Spleen (tissue), 7 donors: ENCODE measurements at regions not wholly inside any gene's neighbourhood (a gene's known extent, or its start where the extent isn't known, plus 50 kb on each side); places are given as distances from the start of the nearest gene placed in this dataset.

ENCODE experiments used
- POLR2AphosphoS5 ChIP-seq, 3 donors: sonication (generic); formaldehyde crosslinking; IDR thresholded peaks; one replicate each; pipeline ENCODE4 v1.5.1; 2017; ENCODE audit warnings: antibody characterized with exemption in 3 of 3
- TF ChIP-seq, protein P1 (sequence below), 11 experiments: fragments of 200-600 bp in 7 of 11; fragments of 450-650 bp in 4 of 11; sonication (generic) in 4 of 11; IDR thresholded peaks in 8 of 11; conservative IDR thresholded peaks in 3 of 11; 1 replicate in 7 of 11; 2 replicates in 4 of 11; pipeline versions ENCODE4 v1.4.0 to v1.8.0; 2016 to 2021; ENCODE audit warnings: antibody characterized with exemption in 11 of 11, inconsistent platforms in 4 of 11, mild to moderate bottlenecking in 1 of 11
- donor health status: DM: no; HTN: no; CAD: no; lungs with moderate emphysema.
- donor health status: DM: no; HTN: no; CAD: no.
- donor health status: DM: no; HTN: no; CAD: no.

DNA sequence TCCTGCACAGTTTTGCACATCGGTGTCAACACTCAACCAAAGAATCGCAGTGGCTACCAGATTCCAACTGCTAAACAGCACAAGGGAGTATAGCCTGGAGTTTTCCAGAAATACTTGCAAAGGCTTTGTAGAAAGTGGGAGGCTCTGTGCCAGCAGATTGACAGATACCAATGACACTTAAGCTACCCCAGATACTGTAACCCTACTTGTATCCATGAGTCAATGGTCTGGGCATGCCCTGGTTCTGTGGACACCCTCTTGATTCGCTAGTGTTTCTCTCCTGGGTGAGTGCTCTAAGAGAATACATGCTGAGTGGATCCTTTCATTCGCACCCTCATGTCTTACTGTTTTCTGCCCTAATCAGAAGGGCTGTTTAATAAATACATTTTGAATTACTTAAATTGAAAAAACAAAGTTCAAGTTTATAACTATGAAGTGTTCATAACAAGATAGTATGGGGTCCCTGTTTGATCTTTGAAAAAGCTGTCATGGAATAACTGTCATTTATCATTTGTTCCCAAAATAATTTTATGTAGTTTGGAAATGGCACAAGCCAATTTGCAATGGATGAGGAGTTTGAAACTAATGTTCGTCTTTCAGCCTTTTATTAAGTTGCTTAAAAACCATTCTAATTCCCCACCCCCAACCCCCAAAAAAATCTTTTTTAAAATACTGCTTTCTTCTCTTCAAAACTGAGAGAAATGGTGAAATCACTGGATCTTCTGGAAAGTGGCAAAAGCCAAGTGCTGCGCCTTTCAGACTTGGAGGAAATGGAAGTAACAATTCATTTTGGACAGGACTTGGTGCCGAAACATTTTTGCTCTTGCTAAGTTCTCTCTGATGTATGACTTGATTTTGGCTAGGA is 600.5 kb upstream of the TENM4 start:
- TF ChIP-seq, protein P1, sequence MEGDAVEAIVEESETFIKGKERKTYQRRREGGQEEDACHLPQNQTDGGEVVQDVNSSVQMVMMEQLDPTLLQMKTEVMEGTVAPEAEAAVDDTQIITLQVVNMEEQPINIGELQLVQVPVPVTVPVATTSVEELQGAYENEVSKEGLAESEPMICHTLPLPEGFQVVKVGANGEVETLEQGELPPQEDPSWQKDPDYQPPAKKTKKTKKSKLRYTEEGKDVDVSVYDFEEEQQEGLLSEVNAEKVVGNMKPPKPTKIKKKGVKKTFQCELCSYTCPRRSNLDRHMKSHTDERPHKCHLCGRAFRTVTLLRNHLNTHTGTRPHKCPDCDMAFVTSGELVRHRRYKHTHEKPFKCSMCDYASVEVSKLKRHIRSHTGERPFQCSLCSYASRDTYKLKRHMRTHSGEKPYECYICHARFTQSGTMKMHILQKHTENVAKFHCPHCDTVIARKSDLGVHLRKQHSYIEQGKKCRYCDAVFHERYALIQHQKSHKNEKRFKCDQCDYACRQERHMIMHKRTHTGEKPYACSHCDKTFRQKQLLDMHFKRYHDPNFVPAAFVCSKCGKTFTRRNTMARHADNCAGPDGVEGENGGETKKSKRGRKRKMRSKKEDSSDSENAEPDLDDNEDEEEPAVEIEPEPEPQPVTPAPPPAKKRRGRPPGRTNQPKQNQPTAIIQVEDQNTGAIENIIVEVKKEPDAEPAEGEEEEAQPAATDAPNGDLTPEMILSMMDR (IDR thresholded peaks at IDR 0.05 in 8 of 11, conservative IDR thresholded peaks at IDR 0.05 in 3 of 11) = no peak
- no peak for TF ChIP-seq POLR2AphosphoS5 (IDR thresholded peaks at IDR 0.05)
